HUES6 (cell line): ENCODE measurements at regions not wholly inside any gene's neighbourhood (a gene's known extent, or its start where the extent isn't known, plus 50 kb on each side); places are given as distances from the start of the nearest gene placed in this dataset.
"Not testable (repeated sequence)": the region's sequence is repeated elsewhere in the genome, so short reads cannot be mapped to it uniquely, and the experiment has no call there.

ENCODE experiments used
- H3K27ac ChIP-seq: 2 replicates; pipeline ENCODE4 v1.7.0; 2013; ENCODE audit warnings: low read depth, mild to moderate bottlenecking, low read length, inconsistent platforms
- H3K27me3 ChIP-seq: 2 replicates; pipeline ENCODE4 v1.6.1; 2013; ENCODE audit warnings: low read length; ENCODE audit not compliant: control insufficient read depth, insufficient read depth
- H3K36me3 ChIP-seq: 2 replicates; pipeline ENCODE4 v1.6.1; 2013; ENCODE audit warnings: low read length; ENCODE audit not compliant: control insufficient read depth, insufficient read depth
- H3K4me1 ChIP-seq: 2 replicates; pipeline ENCODE4 v1.6.1; 2013; ENCODE audit warnings: low read length; ENCODE audit not compliant: control insufficient read depth, insufficient read depth
- H3K4me3 ChIP-seq: 2 replicates; pipeline ENCODE4 v1.5.1; 2013; ENCODE audit warnings: low read depth, low read length
- H3K9ac ChIP-seq: one replicate; pipeline ENCODE4 v1.6.1; 2013; ENCODE audit warnings: mild to moderate bottlenecking, low read length
- H3K9me3 ChIP-seq: 2 replicates; pipeline ENCODE4 v1.6.1; 2013; ENCODE audit warnings: low read depth, low read length; ENCODE audit not compliant: control insufficient read depth, insufficient read depth

- not testable (repeated sequence) for H3K4me1 ChIP-seq, H3K27me3 ChIP-seq, H3K36me3 ChIP-seq, H3K9ac ChIP-seq, H3K4me3 ChIP-seq, H3K27ac ChIP-seq
- peaks cover 18% of the 10 kb centered on the region for H3K9me3 ChIP-seq
These were observed 297.1 kb downstream of the SIPA1L2 start for GRCh38 chr1:232332710-232333418.

GRCh38 chr1:232329103-232329813 lies 300.7 kb downstream of the SIPA1L2 start:
- no peak overlapping the region for H3K9ac ChIP-seq
- H3K36me3 ChIP-seq, result no peaks in the 10 kb centered on the region
- no peak overlapping the region for H3K27ac ChIP-seq
- H3K4me3 ChIP-seq, result no peak overlapping the region
- no peaks in the 10 kb centered on the region for H3K27me3 ChIP-seq
- H3K4me1 ChIP-seq, result no peaks in the 10 kb centered on the region
- H3K9me3 ChIP-seq, result peaks cover 22% of the 10 kb centered on the region

- Histone ChIP-seq H3K9ac (no peak overlapping the region), H3K4me1 (no peaks in the 10 kb centered on the region), H3K9me3 (peaks cover 22% of the 10 kb centered on the region), H3K27ac (no peak overlapping the region), H3K27me3 (no peaks in the 10 kb centered on the region), H3K36me3 (no peaks in the 10 kb centered on the region), H3K4me3 (no peak overlapping the region)
These were observed 301.3 kb downstream of the SIPA1L2 start for GRCh38 chr1:232328486-232329102.

- Histone ChIP-seq H3K27ac (no peak overlapping the region), H3K4me3 (no peak overlapping the region), H3K36me3 (no peaks in the 10 kb centered on the region), H3K9ac (no peak overlapping the region), H3K9me3 (peaks cover 16% of the 10 kb centered on the region), H3K4me1 (no peaks in the 10 kb centered on the region), H3K27me3 (no peaks in the 10 kb centered on the region)
These were observed 302.0 kb downstream of the SIPA1L2 start for GRCh38 chr1:232327899-232328298.

GRCh38 chr1:232327269-232327668 lies 302.7 kb downstream of the SIPA1L2 start:
- no peak overlapping the region for H3K4me3 ChIP-seq
- no peaks in the 10 kb centered on the region for H3K36me3 ChIP-seq
- no peaks in the 10 kb centered on the region for H3K27me3 ChIP-seq
- H3K9me3 ChIP-seq, result peaks cover 16% of the 10 kb centered on the region
- H3K27ac ChIP-seq, result no peak overlapping the region
- no peaks in the 10 kb centered on the region for H3K4me1 ChIP-seq
- no peak overlapping the region for H3K9ac ChIP-seq

- Histone ChIP-seq H3K4me3 (no peak overlapping the region), H3K9ac (no peak overlapping the region), H3K9me3 (peaks cover 10% of the 10 kb centered on the region; the same call in 1 of the 2 replicates), H3K4me1 (no peaks in the 10 kb centered on the region; the same call in 1 of the 2 replicates), H3K36me3 (no peaks in the 10 kb centered on the region), H3K27ac (no peak overlapping the region), H3K27me3 (no peaks in the 10 kb centered on the region)
These were observed 307.7 kb downstream of the SIPA1L2 start for GRCh38 chr1:232322162-232322734.

- H3K4me3 ChIP-seq, result no peak overlapping the region
- H3K27me3 ChIP-seq, result no peaks in the 10 kb centered on the region
- no peaks in the 10 kb centered on the region for H3K36me3 ChIP-seq
- H3K4me1 ChIP-seq, result no peaks in the 10 kb centered on the region; the same call in 1 of the 2 replicates
- H3K27ac ChIP-seq, result no peak overlapping the region
- H3K9me3 ChIP-seq, result 0 out of 2 replicates have a peak, but pooled peaks cover 7% of the 10 kb centered on the region
- no peak overlapping the region for H3K9ac ChIP-seq
These were observed 310.3 kb downstream of the SIPA1L2 start for GRCh38 chr1:232319518-232320210.

GRCh38 chr1:232319072-232319471 lies 310.9 kb downstream of the SIPA1L2 start:
- H3K36me3 ChIP-seq, result no peaks in the 10 kb centered on the region
- H3K4me3 ChIP-seq, result no peak overlapping the region
- no peak overlapping the region for H3K27ac ChIP-seq
- 0 out of 2 replicates have a peak, but pooled peaks cover 7% of the 10 kb centered on the region for H3K9me3 ChIP-seq
- H3K27me3 ChIP-seq, result no peaks in the 10 kb centered on the region
- H3K4me1 ChIP-seq, result no peaks in the 10 kb centered on the region; the same call in 1 of the 2 replicates
- no peak overlapping the region for H3K9ac ChIP-seq

- no peak overlapping the region for H3K9ac ChIP-seq
- no peak overlapping the region for H3K27ac ChIP-seq
- no peaks in the 10 kb centered on the region for H3K36me3 ChIP-seq
- H3K27me3 ChIP-seq, result no peaks in the 10 kb centered on the region
- H3K4me3 ChIP-seq, result no peak overlapping the region
- no peaks in the 10 kb centered on the region; the same call in 1 of the 2 replicates for H3K4me1 ChIP-seq
- peaks cover 14% of the 10 kb centered on the region; the same call in 1 of the 2 replicates for H3K9me3 ChIP-seq
These were observed 311.8 kb downstream of the SIPA1L2 start for GRCh38 chr1:232318143-232318542.

GRCh38 chr1:232317350-232317749 lies 312.6 kb downstream of the SIPA1L2 start:
- H3K36me3 ChIP-seq, result no peaks in the 10 kb centered on the region
- no peaks in the 10 kb centered on the region for H3K27me3 ChIP-seq
- no peaks in the 10 kb centered on the region; the same call in 1 of the 2 replicates for H3K4me1 ChIP-seq
- H3K9ac ChIP-seq, result no peak overlapping the region
- H3K9me3 ChIP-seq, result peaks cover 15% of the 10 kb centered on the region; the same call in 1 of the 2 replicates
- no peak overlapping the region for H3K27ac ChIP-seq
- no peak overlapping the region for H3K4me3 ChIP-seq
